PC-3 (cell line): ENCODE measurements at regions not wholly inside any gene's neighbourhood (a gene's known extent, or its start where the extent isn't known, plus 50 kb on each side); places are given as distances from the start of the nearest gene placed in this dataset.
"Not testable (repeated sequence)": the region's sequence is repeated elsewhere in the genome, so short reads cannot be mapped to it uniquely, and the experiment has no call there.

Source experiments
- ATAC-seq: fragments of 200-7000 bp; cut with Tn5 transposase; 2 replicates; pipeline ENCODE4 v1.9.1; 2020; ENCODE audit warnings: mild to moderate bottlenecking, moderate library complexity
- BruUV-seq: library from RNA; stranded (reverse); fragments of 400-500 nt; replicated peaks from 2 replicates; lab custom pipeline; 2021; lab: Mats Ljungman, UMichigan
- CTCF ChIA-PET: fragments of 300-600 bp; sonication (Branson Sonifier 250); formaldehyde crosslinking; loops from one replicate; lab custom pipeline; 2022; ENCODE audit warnings: antibody characterized with exemption; lab: Charles Lee
- POLR2A ChIA-PET: fragments of 300-600 bp; sonication (Branson Sonifier 250); formaldehyde crosslinking; loops from one replicate; lab custom pipeline; 2022; ENCODE audit warnings: antibody characterized with exemption; ENCODE audit not compliant: unreplicated experiment; lab: Charles Lee
- DNase-seq: peaks from one replicate; pipeline ENCODE4 v3.0.0-alpha.2; 2015
- H2AFZ ChIP-seq: fragments of 300-600 bp; sonication (generic); 2 replicates; pipeline ENCODE4 v1.6.0; 2016; ENCODE audit warnings: antibody characterized with exemption, low read length
- H3F3A ChIP-seq: fragments of 300-600 bp; sonication (generic); one replicate; pipeline ENCODE4 v1.6.0; 2017; ENCODE audit warnings: antibody characterized with exemption, low read length, control low read depth, mild to moderate bottlenecking; ENCODE audit not compliant: unreplicated experiment
- H3K27ac ChIP-seq: fragments of 300-600 bp; sonication (generic); 2 replicates; pipeline ENCODE4 v1.5.1; 2016; ENCODE audit warnings: mild to moderate bottlenecking, low read length
- H3K27me3 ChIP-seq: fragments of 300-600 bp; sonication (generic); 2 replicates; pipeline ENCODE4 v1.6.1; 2016; ENCODE audit warnings: low read length, mixed read lengths
- H3K36me3 ChIP-seq: fragments of 300-600 bp; sonication (generic); 2 replicates; pipeline ENCODE4 v1.6.1; 2016; ENCODE audit warnings: low read depth, mixed run types, low read length, mixed read lengths
- H3K4me1 ChIP-seq: fragments of 300-600 bp; sonication (generic); 2 replicates; pipeline ENCODE4 v1.5.1; 2016; ENCODE audit warnings: low read length; ENCODE audit not compliant: insufficient read depth
- H3K4me2 ChIP-seq: fragments of 300-600 bp; sonication (generic); 2 replicates; pipeline ENCODE4 v1.6.0; 2016; ENCODE audit warnings: low read length
- H3K4me3 ChIP-seq: fragments of 300-600 bp; sonication (generic); 2 replicates; pipeline ENCODE4 v1.5.1; 2016; ENCODE audit warnings: mild to moderate bottlenecking, low read length, mixed read lengths
- H3K79me2 ChIP-seq: fragments of 300-600 bp; sonication (generic); 2 replicates; pipeline ENCODE4 v1.6.1; 2017; ENCODE audit warnings: low read length, mixed read lengths
- H3K9ac ChIP-seq: fragments of 300-600 bp; sonication (generic); 2 replicates; pipeline ENCODE4 v1.6.0; 2016; ENCODE audit warnings: mild to moderate bottlenecking, low read length
- H3K9me2 ChIP-seq: fragments of 300-600 bp; sonication (generic); replicated peaks from 2 replicates; pipeline ENCODE4 v1.6.1; 2016; ENCODE audit warnings: mixed run types, low read length, mixed read lengths
- H3K9me3 ChIP-seq: fragments of 300-600 bp; sonication (generic); 2 replicates; pipeline ENCODE4 v1.6.1; 2016; ENCODE audit warnings: low read length, mixed read lengths
- H4K20me1 ChIP-seq: fragments of 300-600 bp; sonication (generic); 2 replicates; pipeline ENCODE4 v1.6.1; 2016; ENCODE audit warnings: low read length, mixed read lengths
- EZH2 ChIP-seq: fragments of 300-600 bp; sonication (generic); IDR thresholded peaks from one replicate; pipeline ENCODE4 v1.6.1; 2017; ENCODE audit warnings: antibody characterized with exemption, mild to moderate bottlenecking, low read length; ENCODE audit not compliant: unreplicated experiment
- EZH2phosphoT487 ChIP-seq: fragments of 300-600 bp; sonication (generic); IDR thresholded peaks from 2 replicates; pipeline ENCODE4 v1.6.1; 2018; ENCODE audit warnings: mild to moderate bottlenecking, antibody characterized with exemption, low read length, borderline replicate concordance
- intact Hi-C: fragments of 100-400 bp; cut with micrococcal nuclease; formaldehyde crosslinking; loops from 2 replicates; pipeline ENCODE4 v1.9.0; 2023
- TF ChIP-seq, protein P1 (sequence below): fragments of 300-600 bp; sonication (generic); conservative IDR thresholded peaks from 2 replicates; pipeline ENCODE4 v1.5.1; 2017; ENCODE audit warnings: antibody characterized with exemption, low read depth, mild to moderate bottlenecking, low read length

DNA sequence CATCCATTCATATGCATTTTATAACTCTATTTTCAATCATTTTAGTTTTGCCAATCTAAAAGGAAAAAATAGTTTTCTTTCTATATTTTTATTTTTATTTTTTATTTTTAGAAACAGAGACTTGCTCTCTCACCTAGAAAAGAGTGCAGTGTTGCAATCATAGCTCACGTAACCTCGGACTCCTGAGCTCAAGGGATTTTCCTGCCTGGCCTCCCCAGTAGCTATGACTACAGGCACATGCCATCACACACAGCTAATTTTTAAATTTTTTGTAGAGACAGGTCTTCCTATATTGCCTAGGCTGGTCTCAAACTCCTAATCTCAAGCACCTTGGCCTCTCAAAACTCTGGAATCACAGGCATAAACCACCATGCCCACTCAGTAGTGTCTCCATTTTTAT, 125.5 kb upstream of the XIRP2 start:
- DNase-seq (no peak), ATAC-seq (no peak)
- no peaks in the 10 kb centered on the region for H3F3A ChIP-seq
- no peaks in the 10 kb centered on the region for H4K20me1 ChIP-seq
- H2AFZ ChIP-seq: no peak overlapping the region
- H3K9me3 ChIP-seq: no peaks in the 10 kb centered on the region
- no peak overlapping the region for H3K4me2 ChIP-seq
- CTCF ChIA-PET: no interaction called here
- no peak overlapping the region for H3K27ac ChIP-seq
- POLR2A ChIA-PET: no interaction called here
- no peaks in the 10 kb centered on the region for H3K9me2 ChIP-seq
- intact Hi-C loops: no loop called here
- no peak for TF ChIP-seq EZH2phosphoT487
- no peak for TF ChIP-seq EZH2
- TF ChIP-seq, protein P1, sequence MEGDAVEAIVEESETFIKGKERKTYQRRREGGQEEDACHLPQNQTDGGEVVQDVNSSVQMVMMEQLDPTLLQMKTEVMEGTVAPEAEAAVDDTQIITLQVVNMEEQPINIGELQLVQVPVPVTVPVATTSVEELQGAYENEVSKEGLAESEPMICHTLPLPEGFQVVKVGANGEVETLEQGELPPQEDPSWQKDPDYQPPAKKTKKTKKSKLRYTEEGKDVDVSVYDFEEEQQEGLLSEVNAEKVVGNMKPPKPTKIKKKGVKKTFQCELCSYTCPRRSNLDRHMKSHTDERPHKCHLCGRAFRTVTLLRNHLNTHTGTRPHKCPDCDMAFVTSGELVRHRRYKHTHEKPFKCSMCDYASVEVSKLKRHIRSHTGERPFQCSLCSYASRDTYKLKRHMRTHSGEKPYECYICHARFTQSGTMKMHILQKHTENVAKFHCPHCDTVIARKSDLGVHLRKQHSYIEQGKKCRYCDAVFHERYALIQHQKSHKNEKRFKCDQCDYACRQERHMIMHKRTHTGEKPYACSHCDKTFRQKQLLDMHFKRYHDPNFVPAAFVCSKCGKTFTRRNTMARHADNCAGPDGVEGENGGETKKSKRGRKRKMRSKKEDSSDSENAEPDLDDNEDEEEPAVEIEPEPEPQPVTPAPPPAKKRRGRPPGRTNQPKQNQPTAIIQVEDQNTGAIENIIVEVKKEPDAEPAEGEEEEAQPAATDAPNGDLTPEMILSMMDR: no peak
- BruUV-seq: no TSS peak
- H3K36me3 ChIP-seq: no peaks in the 10 kb centered on the region
- no peak overlapping the region for H3K9ac ChIP-seq
- no peak overlapping the region for H3K4me3 ChIP-seq
- no peaks in the 10 kb centered on the region for H3K27me3 ChIP-seq
- H3K79me2 ChIP-seq: no peaks in the 10 kb centered on the region
- H3K4me1 ChIP-seq: no peaks in the 10 kb centered on the region

DNA sequence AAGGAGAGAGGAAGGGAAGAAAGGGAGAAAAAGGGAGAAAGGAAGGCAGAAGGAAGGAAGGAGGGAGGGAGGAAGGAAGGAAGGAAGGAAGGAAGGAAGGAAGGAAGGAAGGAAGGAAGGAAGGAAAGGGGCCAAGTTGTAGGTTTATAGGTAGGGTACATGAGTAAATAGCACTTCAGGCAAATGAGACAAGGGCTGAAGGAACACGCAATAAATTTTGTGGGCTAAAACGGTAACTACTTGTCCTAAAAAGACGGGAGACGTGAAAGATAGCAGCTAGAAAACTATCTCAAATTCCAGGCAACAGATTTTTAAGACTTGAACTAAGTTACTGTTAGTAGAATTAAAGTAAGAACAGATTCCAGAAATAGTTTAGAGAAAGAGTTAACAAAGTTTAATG, 129.3 kb upstream of the XIRP2 start:
- no TSS peak for BruUV-seq
- no peaks in the 10 kb centered on the region for H3K79me2 ChIP-seq
- H2AFZ ChIP-seq: no peak overlapping the region
- no peaks in the 10 kb centered on the region for H4K20me1 ChIP-seq
- no peak overlapping the region for H3K4me2 ChIP-seq
- CTCF ChIA-PET: no interaction called here
- DNase-seq: no peak
- POLR2A ChIA-PET: no interaction called here
- intact Hi-C loops: no loop called here
- TF ChIP-seq, protein P1: no peak
- no peak for TF ChIP-seq EZH2
- no peak for TF ChIP-seq EZH2phosphoT487
- no peaks in the 10 kb centered on the region for H3K27me3 ChIP-seq
- no peaks in the 10 kb centered on the region for H3K4me1 ChIP-seq
- H3K9me3 ChIP-seq: no peaks in the 10 kb centered on the region
- H3K9me2 ChIP-seq: no peaks in the 10 kb centered on the region
- no peak overlapping the region for H3K27ac ChIP-seq
- H3K4me3 ChIP-seq: no peak overlapping the region
- no peak for ATAC-seq
- H3F3A ChIP-seq: no peaks in the 10 kb centered on the region
- H3K9ac ChIP-seq: no peak overlapping the region
- H3K36me3 ChIP-seq: no peaks in the 10 kb centered on the region

DNA sequence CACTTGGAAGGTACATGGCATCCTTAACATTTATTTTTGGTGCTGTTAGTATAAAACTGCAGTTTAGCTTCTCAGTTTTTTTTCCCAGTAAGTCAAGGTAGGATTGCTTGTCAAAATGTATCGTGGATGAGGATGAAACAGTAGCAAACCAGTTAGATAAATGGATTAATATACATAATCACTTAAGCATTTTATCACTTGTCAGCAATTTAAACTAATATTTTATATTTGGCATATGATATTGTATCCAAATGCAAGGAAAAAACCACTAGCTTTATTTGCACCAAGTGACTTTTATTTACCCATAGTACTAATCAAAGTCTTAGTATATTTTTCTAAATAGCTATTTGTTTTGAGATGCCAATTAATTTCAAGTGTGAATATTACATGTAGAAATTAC, 137.7 kb upstream of the XIRP2 start:
- Histone ChIP-seq H3K79me2 (no peaks in the 10 kb centered on the region), H3F3A (no peaks in the 10 kb centered on the region), H3K9me3 (no peaks in the 10 kb centered on the region), H3K27ac (no peak overlapping the region), H3K4me1 (no peaks in the 10 kb centered on the region), H3K4me3 (no peak overlapping the region), H3K4me2 (no peak overlapping the region), H3K36me3 (no peaks in the 10 kb centered on the region), H3K9me2 (no peaks in the 10 kb centered on the region), H2AFZ (no peak overlapping the region), H3K9ac (no peak overlapping the region), H4K20me1 (no peaks in the 10 kb centered on the region), H3K27me3 (no peaks in the 10 kb centered on the region)
- ChIA-PET POLR2A (no interaction called here), CTCF (no interaction called here)
- TF ChIP-seq, protein P1: no peak
- TF ChIP-seq EZH2 (no peak), EZH2phosphoT487 (no peak)
- ATAC-seq (no peak), DNase-seq (no peak)
- no TSS peak for BruUV-seq
- intact Hi-C loops: no loop called here

DNA sequence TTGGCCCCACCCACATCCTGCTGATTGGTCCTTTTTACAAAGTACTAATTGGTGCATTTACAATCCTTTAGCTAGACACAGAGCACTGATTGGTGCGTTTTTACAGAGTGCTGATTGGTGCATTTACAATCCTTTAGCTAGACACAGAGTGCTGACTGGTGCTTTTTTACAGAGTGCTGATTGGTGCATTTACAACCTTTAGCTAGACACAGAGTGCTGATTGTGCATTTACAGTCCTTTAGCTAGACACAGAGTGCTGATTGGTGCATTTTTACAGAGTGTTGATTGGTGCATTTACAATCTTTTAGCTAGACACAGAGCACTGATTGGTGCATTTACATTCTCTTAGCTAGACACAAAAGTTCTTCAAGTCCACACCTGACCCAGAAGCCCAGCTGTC, 144.2 kb upstream of the XIRP2 start:
- H3K27me3 ChIP-seq, H3K4me2 ChIP-seq, H3K9me2 ChIP-seq, BruUV-seq, H3K79me2 ChIP-seq, H3K9me3 ChIP-seq, DNase-seq, H4K20me1 ChIP-seq, CTCF ChIA-PET, POLR2A ChIA-PET, ATAC-seq, H3K27ac ChIP-seq, H3K4me1 ChIP-seq, H3K9ac ChIP-seq, intact Hi-C loops, H3K4me3 ChIP-seq, H3F3A ChIP-seq, H3K36me3 ChIP-seq, H2AFZ ChIP-seq: not testable (repeated sequence)
